ENCODE measurements at regions not wholly inside any gene's neighbourhood (a gene's known extent, or its start where the extent isn't known, plus 50 kb on each side); places are given as distances from the start of the nearest gene placed in this dataset.

DNA sequence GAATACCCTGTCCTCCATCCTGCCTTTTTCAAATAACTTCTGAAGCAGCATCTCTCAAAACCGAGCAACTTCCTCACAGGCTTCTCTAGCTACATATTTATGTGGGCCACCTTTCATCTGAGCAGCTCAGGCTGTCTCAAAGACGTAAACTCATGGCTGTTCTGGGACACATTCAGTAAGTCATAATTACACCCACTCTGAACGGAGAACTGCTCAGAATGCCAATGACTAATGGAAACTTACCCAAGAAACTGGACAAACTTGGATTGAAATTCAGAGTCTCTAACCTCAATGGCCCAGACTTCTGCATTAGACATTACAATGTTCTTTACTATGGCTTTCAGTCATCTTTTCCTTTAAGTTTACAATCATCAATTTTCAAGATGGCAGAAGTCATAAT is 145.2 kb downstream of the RAD51AP2 start:
- TF ChIP-seq, protein P1, sequence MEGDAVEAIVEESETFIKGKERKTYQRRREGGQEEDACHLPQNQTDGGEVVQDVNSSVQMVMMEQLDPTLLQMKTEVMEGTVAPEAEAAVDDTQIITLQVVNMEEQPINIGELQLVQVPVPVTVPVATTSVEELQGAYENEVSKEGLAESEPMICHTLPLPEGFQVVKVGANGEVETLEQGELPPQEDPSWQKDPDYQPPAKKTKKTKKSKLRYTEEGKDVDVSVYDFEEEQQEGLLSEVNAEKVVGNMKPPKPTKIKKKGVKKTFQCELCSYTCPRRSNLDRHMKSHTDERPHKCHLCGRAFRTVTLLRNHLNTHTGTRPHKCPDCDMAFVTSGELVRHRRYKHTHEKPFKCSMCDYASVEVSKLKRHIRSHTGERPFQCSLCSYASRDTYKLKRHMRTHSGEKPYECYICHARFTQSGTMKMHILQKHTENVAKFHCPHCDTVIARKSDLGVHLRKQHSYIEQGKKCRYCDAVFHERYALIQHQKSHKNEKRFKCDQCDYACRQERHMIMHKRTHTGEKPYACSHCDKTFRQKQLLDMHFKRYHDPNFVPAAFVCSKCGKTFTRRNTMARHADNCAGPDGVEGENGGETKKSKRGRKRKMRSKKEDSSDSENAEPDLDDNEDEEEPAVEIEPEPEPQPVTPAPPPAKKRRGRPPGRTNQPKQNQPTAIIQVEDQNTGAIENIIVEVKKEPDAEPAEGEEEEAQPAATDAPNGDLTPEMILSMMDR (IDR thresholded peaks at IDR 0.05; ENCODE audit: insufficient read depth, low read length, poor library complexity, severe bottlenecking), result no peak
- no peak for TF ChIP-seq EZH2phosphoT487 (conservative IDR thresholded peaks at IDR 0.05; ENCODE audit: low read length)

Measured in SU-DHL-6 (cell line).